Activated CD4-positive, alpha-beta T cell treated with anti-CD3 and anti-CD28 coated beads, Interleukin-2, Interleukin-6, amounts not matched to agents 100 ng/mL and 50 ng/mL, durations not matched to agents 16 hours and 8 hours (primary cell): ENCODE measurements at regions not wholly inside any gene's neighbourhood (a gene's known extent, or its start where the extent isn't known, plus 50 kb on each side); places are given as distances from the start of the nearest gene placed in this dataset.
A peak's percentile ranks its signal among the peaks of the same experiment; 100 is the strongest.
"Not testable (repeated sequence)": the region's sequence is repeated elsewhere in the genome, so short reads cannot be mapped to it uniquely, and the experiment has no call there.

Experiments
- DNase-seq: peaks from one replicate; pipeline ENCODE4 v3.0.0-alpha.2; 2020

- peak; percentile 24 for DNase-seq
Observed at GRCh38 chr14:97077253-97077653, 280.1 kb downstream of the VRK1 start.

- DNase-seq = no peak
Observed at GRCh38 chr14:97077687-97078086, 280.5 kb downstream of the VRK1 start.

GRCh38 chr14:97080991-97081390, 283.8 kb downstream of the VRK1 start:
- DNase-seq = no peak

GRCh38 chr14:97095269-97095668, 298.1 kb downstream of the VRK1 start:
- DNase-seq = no peak

- DNase-seq = no peak
Observed at GRCh38 chr14:97097296-97097695, 300.1 kb downstream of the VRK1 start.

GRCh38 chr14:97100306-97100705, 303.1 kb downstream of the VRK1 start:
- DNase-seq = no peak

GRCh38 chr14:97101561-97101960, 304.4 kb downstream of the VRK1 start:
- DNase-seq = no peak

GRCh38 chr14:97104029-97104428, 306.8 kb downstream of the VRK1 start:
- DNase-seq = no peak

GRCh38 chr14:97106166-97106565, 309.0 kb downstream of the VRK1 start:
- no peak for DNase-seq

- no peak for DNase-seq
Observed at GRCh38 chr14:97106609-97107008, 309.4 kb downstream of the VRK1 start.

GRCh38 chr14:97107080-97107479, 309.9 kb downstream of the VRK1 start:
- DNase-seq = no peak

GRCh38 chr14:97107760-97108159, 310.6 kb downstream of the VRK1 start:
- DNase-seq = no peak

GRCh38 chr14:97109234-97109633, 312.1 kb downstream of the VRK1 start:
- DNase-seq = no peak

- DNase-seq = no peak
Observed at GRCh38 chr14:97113339-97113738, 316.2 kb downstream of the VRK1 start.

GRCh38 chr14:97116546-97116945, 319.4 kb downstream of the VRK1 start:
- no peak for DNase-seq

GRCh38 chr14:97117693-97118092, 320.5 kb downstream of the VRK1 start:
- DNase-seq = no peak

GRCh38 chr14:97120204-97120603, 323.0 kb downstream of the VRK1 start:
- DNase-seq = no peak

- peak; percentile 71 for DNase-seq
Observed at GRCh38 chr14:97120611-97121031, 323.4 kb downstream of the VRK1 start.

GRCh38 chr14:97129639-97130038, 332.5 kb downstream of the VRK1 start:
- no peak for DNase-seq

- not testable (repeated sequence) for DNase-seq
Observed at GRCh38 chr14:97135847-97136246, 338.7 kb downstream of the VRK1 start.

GRCh38 chr14:97137705-97138104, 340.5 kb downstream of the VRK1 start:
- DNase-seq = peak; percentile 50

GRCh38 chr14:97138801-97139200, 341.6 kb downstream of the VRK1 start:
- DNase-seq = no peak

GRCh38 chr14:97143011-97143410, 345.8 kb downstream of the VRK1 start:
- DNase-seq = no peak

GRCh38 chr14:97143456-97143855, 346.3 kb downstream of the VRK1 start:
- DNase-seq = no peak

GRCh38 chr14:97148021-97148420, 350.8 kb downstream of the VRK1 start:
- not testable (repeated sequence) for DNase-seq

- DNase-seq = no peak
Observed at GRCh38 chr14:97149775-97150174, 352.6 kb downstream of the VRK1 start.
